Lung (tissue), 11 donors: ENCODE measurements at regions not wholly inside any gene's neighbourhood (a gene's known extent, or its start where the extent isn't known, plus 50 kb on each side); places are given as distances from the start of the nearest gene placed in this dataset.

Experiments used
- ATAC-seq: fragments of 200-7000 bp; cut with Tn5 transposase; one replicate; pipeline ENCODE4 v1.9.1; 2020; ENCODE audit warnings: moderate number of reproducible peaks; ENCODE audit not compliant: insufficient read depth, low FRiP score
- DNase-seq, 3 donors: peaks; one replicate each; pipeline ENCODE4 v3.0.0-alpha.2; 2013 to 2017
- H3K27ac ChIP-seq, 2 donors: one replicate each; pipeline ENCODE4 v1.5.1; 2013; ENCODE audit warnings: mild to moderate bottlenecking in 2 of 2, moderate library complexity in 2 of 2, control low read depth in 1 of 2, inconsistent platforms in 1 of 2, low read depth in 1 of 2, low read length in 1 of 2
- H3K27me3 ChIP-seq, 3 donors: one replicate each; pipeline ENCODE4 v1.5.1; 2013; ENCODE audit warnings: low read length in 2 of 3; ENCODE audit not compliant: control insufficient read depth in 3 of 3, insufficient read depth in 3 of 3
- H3K36me3 ChIP-seq, 4 donors: one replicate each; pipeline ENCODE4 v1.5.1; 2013; ENCODE audit warnings: low read length in 4 of 4, mild to moderate bottlenecking in 1 of 4, moderate library complexity in 1 of 4; ENCODE audit not compliant: control insufficient read depth in 4 of 4, insufficient read depth in 4 of 4
- H3K4me1 ChIP-seq, 5 donors: one replicate each; pipeline ENCODE4 v1.5.1; 2013; ENCODE audit warnings: low read length in 5 of 5, mild to moderate bottlenecking in 2 of 5, moderate library complexity in 1 of 5; ENCODE audit not compliant: control insufficient read depth in 5 of 5, insufficient read depth in 5 of 5
- H3K4me3 ChIP-seq: one replicate; pipeline ENCODE4 v1.5.1; 2013; ENCODE audit warnings: mild to moderate bottlenecking, control low read depth, moderate library complexity
- H3K9ac ChIP-seq, 2 donors: one replicate each; pipeline ENCODE4 v1.5.1; 2013; ENCODE audit warnings: low read length in 2 of 2, control low read depth in 1 of 2; ENCODE audit not compliant: insufficient read depth in 1 of 2
- H3K9me3 ChIP-seq, 4 donors: one replicate each; pipeline ENCODE4 v1.5.1; 2013; ENCODE audit warnings: low read length in 3 of 4, mild to moderate bottlenecking in 1 of 4, moderate library complexity in 1 of 4; ENCODE audit not compliant: control insufficient read depth in 4 of 4, insufficient read depth in 3 of 4
- WGBS, 2 donors: extraction: QIAGEN DNeasy Blood & Tissue Kit; methylation state at CpG; one replicate each; pipeline ENCODE4 v1.1.7; 2013; 5-methylcytosine and 5-hydroxymethylcytosine counted together
- TF ChIP-seq, protein P1 (sequence below): IDR thresholded peaks from 2 replicates; pipeline ENCODE4 v1.5.1; 2012; ENCODE audit warnings: mild to moderate bottlenecking; ENCODE audit errors: control extremely low read depth, extremely low read depth
- donor health status: control.
- donor health status: control.
- donor health status: Bipolar disorder and iron deficiency.
- donor health status: healthy.
- donor health status: DM: yes; HTN: yes; CAD: no.

DNA sequence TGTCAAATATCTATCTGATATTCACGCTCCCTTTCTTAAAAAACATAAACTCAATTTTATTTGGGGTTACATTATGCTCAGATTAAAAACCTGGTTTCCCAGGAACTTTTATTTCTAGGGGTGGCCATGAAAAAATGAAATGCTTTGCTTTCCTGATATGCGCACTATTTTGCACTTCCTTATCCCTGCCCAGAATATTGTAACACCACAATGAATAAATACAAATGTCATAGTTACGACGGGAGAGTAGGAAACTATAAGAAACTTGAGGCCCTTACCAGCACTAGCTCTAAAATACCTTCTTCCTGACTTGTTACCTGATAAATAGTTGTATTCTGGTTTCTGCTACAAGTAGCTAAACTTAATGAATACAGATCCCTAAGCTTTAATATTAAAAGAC, 475.6 kb upstream of the CWC22 start:
- H3K27me3 ChIP-seq: no peaks in the 10 kb centered on the region
- H3K4me1 ChIP-seq: no peaks in the 10 kb centered on the region
- no peaks in the 10 kb centered on the region for H3K36me3 ChIP-seq
- no peak for DNase-seq
- TF ChIP-seq, protein P1, sequence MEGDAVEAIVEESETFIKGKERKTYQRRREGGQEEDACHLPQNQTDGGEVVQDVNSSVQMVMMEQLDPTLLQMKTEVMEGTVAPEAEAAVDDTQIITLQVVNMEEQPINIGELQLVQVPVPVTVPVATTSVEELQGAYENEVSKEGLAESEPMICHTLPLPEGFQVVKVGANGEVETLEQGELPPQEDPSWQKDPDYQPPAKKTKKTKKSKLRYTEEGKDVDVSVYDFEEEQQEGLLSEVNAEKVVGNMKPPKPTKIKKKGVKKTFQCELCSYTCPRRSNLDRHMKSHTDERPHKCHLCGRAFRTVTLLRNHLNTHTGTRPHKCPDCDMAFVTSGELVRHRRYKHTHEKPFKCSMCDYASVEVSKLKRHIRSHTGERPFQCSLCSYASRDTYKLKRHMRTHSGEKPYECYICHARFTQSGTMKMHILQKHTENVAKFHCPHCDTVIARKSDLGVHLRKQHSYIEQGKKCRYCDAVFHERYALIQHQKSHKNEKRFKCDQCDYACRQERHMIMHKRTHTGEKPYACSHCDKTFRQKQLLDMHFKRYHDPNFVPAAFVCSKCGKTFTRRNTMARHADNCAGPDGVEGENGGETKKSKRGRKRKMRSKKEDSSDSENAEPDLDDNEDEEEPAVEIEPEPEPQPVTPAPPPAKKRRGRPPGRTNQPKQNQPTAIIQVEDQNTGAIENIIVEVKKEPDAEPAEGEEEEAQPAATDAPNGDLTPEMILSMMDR: no peak
- H3K4me3 ChIP-seq: no peak overlapping the region
- H3K27ac ChIP-seq: no peak overlapping the region
- no peak overlapping the region for H3K9ac ChIP-seq
- no peak for ATAC-seq
- WGBS, 2 donors: 86 to 89% methylated on average over 4 of the region's 4 CpGs
- H3K9me3 ChIP-seq: no peaks in the 10 kb centered on the region

- H3K4me3 ChIP-seq: no peak overlapping the region
- DNase-seq (no peak), ATAC-seq (no peak)
- no peak overlapping the region for H3K27ac ChIP-seq
- no peaks in the 10 kb centered on the region for H3K9me3 ChIP-seq
- H3K9ac ChIP-seq: no peak overlapping the region
- WGBS, 2 donors: 62 to 82% methylated on average over 2 of the region's 2 CpGs
- TF ChIP-seq, protein P1: no peak
- H3K4me1 ChIP-seq: no peaks in the 10 kb centered on the region
- no peaks in the 10 kb centered on the region for H3K27me3 ChIP-seq
- no peaks in the 10 kb centered on the region for H3K36me3 ChIP-seq
These were observed 474.9 kb upstream of the CWC22 start for GRCh38 chr2:180481998-180482397.

DNA sequence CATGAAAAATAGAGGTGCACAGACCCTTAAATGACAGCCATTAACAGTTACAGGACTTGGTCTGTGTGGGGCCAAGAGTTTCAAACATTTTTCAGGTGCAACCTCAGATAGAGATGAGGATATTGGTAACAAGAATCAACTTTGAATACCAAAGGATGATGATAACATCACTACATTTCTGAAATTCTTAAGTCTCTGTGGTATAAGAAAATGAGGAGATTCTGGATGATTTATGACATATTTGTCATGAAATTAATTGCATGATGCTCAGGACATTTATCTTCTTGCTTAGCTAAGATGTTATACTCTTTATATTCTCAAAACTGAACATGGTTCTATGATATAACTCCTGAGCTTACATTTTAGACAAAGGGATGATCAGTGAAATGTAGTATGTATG, 471.8 kb upstream of the CWC22 start:
- Histone ChIP-seq H3K27me3 (no peaks in the 10 kb centered on the region), H3K4me3 (no peak overlapping the region), H3K9ac (no peak overlapping the region), H3K36me3 (no peaks in the 10 kb centered on the region), H3K4me1 (peaks cover 0 to 6% (median 0%) of the 10 kb centered on the region in 5 donors), H3K27ac (no peak overlapping the region), H3K9me3 (no peaks in the 10 kb centered on the region)
- TF ChIP-seq, protein P1: no peak
- DNase-seq (no peak), ATAC-seq (no peak)

DNA sequence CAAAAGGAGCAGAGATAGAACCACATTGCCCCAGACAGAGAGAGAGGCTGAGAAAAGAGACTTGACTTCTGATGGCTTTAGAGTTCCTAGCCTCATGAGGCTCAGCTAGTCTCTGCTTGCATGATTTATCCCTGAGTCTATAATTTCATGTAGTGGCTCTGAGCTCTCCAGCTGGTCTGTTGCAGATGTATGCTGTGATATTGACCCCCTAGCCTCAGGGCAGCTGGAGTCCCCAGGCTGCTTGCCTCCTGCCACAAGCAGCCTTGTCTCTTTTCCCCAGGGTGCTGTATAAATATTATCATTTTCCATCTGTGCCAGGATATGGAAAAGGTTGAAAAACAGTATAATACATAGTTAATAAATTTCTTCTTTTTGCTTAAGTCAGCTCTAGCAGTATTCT, 467.6 kb upstream of the CWC22 start:
- no peaks in the 10 kb centered on the region for H3K27me3 ChIP-seq
- H3K4me3 ChIP-seq: no peak overlapping the region
- DNase-seq (peak in 2 of 3 donors; percentile 26 to 27), ATAC-seq (no peak)
- no peak overlapping the region for H3K9ac ChIP-seq
- H3K9me3 ChIP-seq: no peaks in the 10 kb centered on the region
- no peaks in the 10 kb centered on the region for H3K36me3 ChIP-seq
- no peak overlapping the region for H3K27ac ChIP-seq
- peaks cover 0 to 9% (median 0%) of the 10 kb centered on the region in 5 donors for H3K4me1 ChIP-seq
- TF ChIP-seq, protein P1: no peak
